ENCODE measurements at regions not wholly inside any gene's neighbourhood (a gene's known extent, or its start where the extent isn't known, plus 50 kb on each side); places are given as distances from the start of the nearest gene placed in this dataset.
A peak's percentile ranks its signal among the peaks of the same experiment; 100 is the strongest.
"Not testable (repeated sequence)": the region's sequence is repeated elsewhere in the genome, so short reads cannot be mapped to it uniquely, and the experiment has no call there.

DNA sequence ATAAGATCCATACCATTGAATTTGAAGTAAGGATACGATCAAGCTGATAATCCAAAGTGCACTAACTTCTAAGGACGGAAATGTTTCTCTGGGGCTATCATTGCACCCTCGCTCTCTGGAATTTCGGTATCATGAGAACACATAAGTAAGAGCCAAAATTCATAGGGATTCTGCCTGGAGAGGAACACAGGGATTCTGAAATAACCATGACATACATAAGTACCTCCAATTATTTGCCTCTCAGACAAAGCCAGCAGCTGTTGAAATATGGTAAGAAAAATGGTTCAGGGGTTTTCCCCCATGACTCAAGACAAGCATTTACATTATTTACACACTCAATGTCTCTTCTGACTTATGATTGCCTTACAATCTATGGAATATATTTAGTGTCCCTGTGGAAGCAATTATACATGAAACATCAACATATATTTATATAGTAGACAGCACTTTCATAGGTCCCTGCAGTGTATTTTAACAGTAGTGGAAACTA, 1123.6 kb upstream of the SEL1L start:
- no peak for DNase-seq
- TF ChIP-seq POLR2A (IDR thresholded peaks at IDR 0.05; ENCODE audit: low read length) (no peak), GATA1 (IDR thresholded peaks at IDR 0.05; ENCODE audit: low read depth, low read length) (no peak)

DNA sequence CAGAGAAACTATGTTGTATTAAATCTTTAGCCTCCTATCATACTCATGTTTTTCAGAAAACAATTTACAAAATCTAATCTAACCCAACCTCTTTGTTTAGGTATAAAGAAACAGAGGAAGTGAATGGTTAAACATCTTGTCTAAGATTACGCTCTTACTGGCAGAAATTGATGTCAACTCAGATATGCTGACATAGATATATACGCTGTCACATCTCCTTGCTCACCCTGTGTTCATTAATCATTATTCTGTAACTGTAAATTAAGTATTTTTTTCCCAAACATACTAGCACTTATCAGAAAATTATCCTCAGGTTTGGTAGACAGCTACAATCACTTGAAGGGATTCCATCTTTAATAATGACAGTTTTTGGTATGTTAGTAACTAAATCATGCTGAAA, 1127.6 kb upstream of the SEL1L start:
- TF ChIP-seq POLR2A (IDR thresholded peaks at IDR 0.05; ENCODE audit: low read length) (no peak), GATA1 (IDR thresholded peaks at IDR 0.05; ENCODE audit: low read depth, low read length) (no peak)
- no peak for DNase-seq

DNA sequence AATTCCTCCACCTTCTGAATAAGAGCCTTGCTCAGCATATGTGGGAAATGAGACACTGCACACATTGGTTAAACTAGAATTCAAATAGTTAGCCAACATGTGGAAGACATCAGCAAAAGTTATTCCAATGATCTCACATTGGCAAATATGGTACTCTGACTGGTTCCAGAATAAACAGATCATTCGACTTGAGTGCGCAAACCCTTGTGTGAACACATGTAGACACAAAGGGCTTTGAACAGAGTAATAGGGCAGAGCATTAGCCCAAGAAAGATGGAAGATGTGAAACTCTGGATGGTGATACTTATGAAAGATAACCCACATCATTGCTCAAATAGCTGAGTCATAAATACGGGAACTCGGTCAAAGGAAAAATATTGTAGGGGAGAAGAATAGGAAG, 1133.4 kb upstream of the SEL1L start:
- no peak for TF ChIP-seq POLR2A (IDR thresholded peaks at IDR 0.05; ENCODE audit: low read length)
- no peak for TF ChIP-seq GATA1 (IDR thresholded peaks at IDR 0.05; ENCODE audit: low read depth, low read length)
- DNase-seq, result no peak

DNA sequence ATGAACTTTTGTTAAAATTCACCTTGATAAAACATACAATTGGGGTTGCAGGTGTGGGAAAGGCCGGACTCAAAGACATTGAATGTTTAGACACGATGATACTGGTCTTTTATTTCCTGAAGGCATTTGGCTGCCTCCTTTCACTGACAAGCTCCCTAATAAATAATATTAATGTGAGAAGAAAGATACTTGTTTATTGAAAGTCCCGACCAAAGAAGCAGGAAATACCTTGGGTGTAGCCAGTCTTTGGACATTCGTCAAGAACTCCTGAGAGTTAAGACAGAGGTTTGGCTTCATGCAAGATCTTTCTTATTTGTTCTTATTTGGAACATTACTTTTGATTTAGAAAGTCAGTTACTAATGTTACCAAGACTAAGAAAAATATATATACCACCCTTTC, 1133.8 kb upstream of the SEL1L start:
- TF ChIP-seq GATA1 (IDR thresholded peaks at IDR 0.05; ENCODE audit: low read depth, low read length), result no peak
- DNase-seq, result no peak

DNA sequence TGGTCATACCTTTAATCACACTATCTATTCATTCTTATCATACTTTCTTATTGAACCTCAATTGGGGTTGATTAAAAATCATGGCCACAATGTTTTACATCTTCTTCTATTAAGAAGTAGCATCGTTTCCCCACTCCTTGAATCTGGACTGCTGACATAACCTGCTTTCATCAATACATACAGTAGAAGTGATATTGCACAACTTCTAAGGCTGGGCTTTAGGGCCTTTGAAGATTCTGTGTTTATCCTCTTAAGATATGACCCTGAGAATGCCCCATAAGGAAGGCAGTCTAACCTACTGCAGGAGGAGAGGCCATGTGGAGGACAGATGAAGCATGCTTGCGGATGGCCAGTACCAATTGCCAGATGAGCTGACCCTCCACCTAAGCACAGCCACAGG, 1142.8 kb upstream of the SEL1L start:
- TF ChIP-seq GATA1 (IDR thresholded peaks at IDR 0.05; ENCODE audit: low read depth, low read length), result no peak
- no peak for TF ChIP-seq POLR2A (IDR thresholded peaks at IDR 0.05; ENCODE audit: low read length)
- no peak for DNase-seq

DNA sequence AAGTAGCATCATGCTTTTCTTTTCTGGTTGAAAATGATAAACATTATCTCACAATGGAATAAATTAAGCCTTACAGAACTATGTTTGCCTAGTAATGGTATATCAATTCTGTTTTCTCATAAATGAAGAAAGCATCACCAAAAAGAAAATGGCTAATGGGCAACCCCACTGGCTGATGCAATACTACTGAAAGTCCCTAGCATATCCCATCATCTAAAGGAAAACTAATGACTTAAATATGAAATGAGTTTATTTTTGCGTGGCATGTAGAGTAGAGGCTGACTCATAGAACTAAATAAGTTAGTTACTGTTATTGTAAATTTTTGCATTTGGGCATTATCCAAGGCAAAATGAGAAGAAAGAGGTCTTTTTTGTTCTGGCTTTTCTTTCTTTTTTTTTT, 1156.3 kb upstream of the SEL1L start:
- peak in 1 of 2 experiments; percentile 41 for DNase-seq
- TF ChIP-seq GATA1 (IDR thresholded peaks at IDR 0.05; ENCODE audit: low read depth, low read length) (no peak), POLR2A (IDR thresholded peaks at IDR 0.05; ENCODE audit: low read length) (no peak)

DNA sequence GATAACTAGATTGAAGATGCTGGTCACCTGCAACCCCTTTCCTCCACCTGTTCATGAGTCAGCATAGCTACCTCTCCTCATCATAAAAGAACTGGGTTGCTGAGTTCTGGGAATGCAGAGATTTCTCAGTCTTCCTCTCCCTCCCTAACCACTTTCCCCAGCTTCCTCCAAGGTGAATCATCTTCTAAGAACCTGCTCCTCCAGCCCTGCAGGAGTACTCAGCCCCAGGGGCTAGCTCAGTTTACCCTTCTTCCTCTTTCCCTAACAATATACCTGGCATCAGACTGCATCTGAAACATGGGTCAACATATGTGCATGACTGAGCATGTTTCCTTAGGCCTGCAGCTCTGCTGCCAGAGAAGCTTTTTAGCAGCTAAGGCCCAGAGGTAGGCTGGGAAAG, 1157.5 kb upstream of the SEL1L start:
- DNase-seq, result not testable (repeated sequence)

DNA sequence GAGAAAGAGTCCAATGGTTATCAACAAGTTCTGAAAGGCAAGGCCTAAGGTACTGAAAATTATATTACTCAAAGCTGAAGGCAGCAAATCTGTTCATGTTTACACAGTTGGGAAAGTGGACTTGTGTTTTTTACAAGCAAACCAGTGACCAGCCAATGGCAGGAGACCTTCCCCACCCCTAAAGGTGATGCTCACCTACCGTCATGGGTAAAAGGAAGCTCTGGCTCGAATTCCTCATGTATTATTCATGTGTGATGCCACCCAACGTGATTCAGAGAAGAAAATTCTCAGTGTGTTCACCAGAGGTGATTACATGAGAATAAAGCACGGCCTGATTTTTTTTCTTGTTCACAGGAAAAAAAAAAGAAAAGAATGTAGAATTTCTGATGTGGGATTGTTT, 1161.2 kb upstream of the SEL1L start:
- DNase-seq, result no peak
- TF ChIP-seq POLR2A (IDR thresholded peaks at IDR 0.05; ENCODE audit: low read length) (no peak), GATA1 (IDR thresholded peaks at IDR 0.05; ENCODE audit: low read depth, low read length) (no peak)

DNA sequence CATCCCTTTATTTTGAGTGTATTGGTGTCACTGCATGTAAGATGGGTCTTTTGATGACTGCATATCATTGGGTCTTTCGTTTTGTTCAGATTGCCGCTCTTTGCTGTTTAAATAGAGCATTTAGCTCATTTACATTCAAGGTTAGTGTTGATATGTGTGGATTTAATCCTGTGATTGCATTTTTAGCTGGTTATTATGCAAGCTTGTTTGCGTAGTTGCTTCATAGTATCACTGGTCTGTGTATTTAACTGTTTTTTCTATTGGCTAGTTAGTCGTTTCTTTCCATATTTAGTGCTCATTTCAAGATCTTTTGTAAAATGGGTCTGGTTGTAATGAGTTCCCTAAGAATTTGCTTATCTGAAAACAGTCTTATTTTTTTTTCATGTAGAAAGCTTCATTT, 1170.6 kb upstream of the SEL1L start:
- DNase-seq, result no peak

DNA sequence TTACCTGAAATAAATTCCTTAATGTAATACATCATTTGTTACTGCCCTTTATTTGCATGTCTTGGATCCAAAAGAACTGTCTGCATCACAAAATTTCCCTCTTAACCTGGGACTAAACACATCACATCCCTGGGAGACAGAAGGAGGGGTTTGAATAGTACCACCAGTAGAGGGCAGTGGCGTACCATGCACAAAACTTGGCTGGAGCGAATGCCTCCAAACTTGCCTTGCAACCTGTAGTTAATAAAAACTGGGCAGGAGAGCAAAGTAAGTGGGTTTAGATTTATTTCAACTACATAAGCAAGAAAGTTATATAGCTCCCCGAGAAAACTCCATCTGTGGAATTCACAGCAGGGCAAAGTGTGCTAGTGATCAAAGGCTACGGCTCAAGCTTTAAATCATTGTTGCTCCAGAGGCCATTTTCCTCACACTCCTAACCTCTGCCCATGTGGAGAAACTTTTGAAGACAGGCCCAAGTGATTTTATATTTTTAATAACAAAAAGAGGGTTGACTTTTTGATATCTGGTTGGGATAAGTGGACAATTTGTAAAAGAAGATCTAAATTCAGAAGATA, 1176.7 kb upstream of the SEL1L start:
- DNase-seq, result peak; percentile 47 to 71
- no peak for TF ChIP-seq GATA1 (IDR thresholded peaks at IDR 0.05; ENCODE audit: low read depth, low read length)
- no peak for TF ChIP-seq POLR2A (IDR thresholded peaks at IDR 0.05; ENCODE audit: low read length)

More for the DNA sequence above, 1170.6 kb upstream of the SEL1L start:
- TF ChIP-seq GATA1 (IDR thresholded peaks at IDR 0.05; ENCODE audit: low read depth, low read length), result no peak
- no peak for TF ChIP-seq POLR2A (IDR thresholded peaks at IDR 0.05; ENCODE audit: low read length)

DNA sequence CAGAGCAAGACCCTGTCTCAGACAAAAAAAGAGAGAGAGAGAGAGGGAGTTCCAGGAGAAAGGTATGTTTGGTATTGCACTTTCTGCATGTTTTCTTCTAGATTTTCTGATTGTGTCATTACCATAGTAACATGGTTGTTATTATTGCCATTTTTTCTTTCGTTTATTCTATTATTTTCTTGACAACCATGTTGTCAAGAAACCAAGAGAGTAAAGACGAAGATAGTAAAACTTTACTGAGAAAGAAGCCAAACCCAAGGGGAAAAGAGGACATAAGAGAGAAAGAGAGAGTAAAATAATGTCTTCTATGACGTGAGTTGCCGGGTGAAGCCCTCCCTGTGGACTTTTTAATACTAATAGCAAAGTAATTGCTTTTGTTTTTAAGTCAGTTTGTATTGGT, 1186.0 kb upstream of the SEL1L start:
- no peak for TF ChIP-seq POLR2A (IDR thresholded peaks at IDR 0.05; ENCODE audit: low read length)
- no peak for TF ChIP-seq GATA1 (IDR thresholded peaks at IDR 0.05; ENCODE audit: low read depth, low read length)
- DNase-seq, result no peak

DNA sequence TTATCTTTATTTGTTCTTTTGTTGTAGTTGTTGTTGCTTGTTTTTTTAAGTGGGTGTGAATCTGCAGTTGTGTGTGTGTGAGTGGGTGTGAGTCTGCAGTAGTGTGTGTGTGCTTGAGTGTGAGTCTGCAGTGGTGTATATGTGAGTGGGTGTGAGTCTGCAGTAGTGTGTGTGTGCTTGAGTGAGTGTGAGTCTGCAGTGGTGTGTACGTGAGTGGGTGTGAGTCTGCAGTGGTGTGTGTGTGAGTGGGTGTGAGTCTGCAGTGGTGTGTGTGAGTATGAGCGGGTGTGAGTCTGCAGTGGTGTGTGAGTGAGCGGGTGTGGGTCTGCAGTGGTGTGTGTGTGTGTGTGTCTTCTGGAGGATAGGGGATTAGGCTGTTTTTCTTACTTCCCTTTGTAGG, 1186.8 kb upstream of the SEL1L start:
- DNase-seq, result no peak
- TF ChIP-seq POLR2A (IDR thresholded peaks at IDR 0.05; ENCODE audit: low read length), result no peak
- no peak for TF ChIP-seq GATA1 (IDR thresholded peaks at IDR 0.05; ENCODE audit: low read depth, low read length)

DNA sequence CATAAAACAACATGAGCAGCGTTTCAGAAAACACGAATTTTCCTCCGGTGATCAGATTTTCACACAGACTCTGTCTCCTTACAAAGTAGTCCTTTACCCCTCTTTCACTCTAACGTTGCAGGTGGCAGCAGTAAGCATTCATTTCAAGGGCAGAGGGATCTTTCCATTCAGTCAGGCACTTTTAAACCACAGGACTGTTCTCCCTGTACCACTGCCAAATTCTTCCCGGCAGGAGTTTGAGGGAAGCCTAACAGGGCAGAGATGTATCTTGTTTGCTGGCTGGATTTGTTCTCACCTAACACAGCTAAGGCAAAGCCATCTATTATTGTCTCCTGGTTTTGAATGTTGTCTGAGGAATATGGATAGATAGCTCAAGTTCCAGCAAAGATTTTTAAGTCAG, 1187.3 kb upstream of the SEL1L start:
- TF ChIP-seq POLR2A (IDR thresholded peaks at IDR 0.05; ENCODE audit: low read length) (no peak), GATA1 (IDR thresholded peaks at IDR 0.05; ENCODE audit: low read depth, low read length) (no peak)
- no peak for DNase-seq

DNA sequence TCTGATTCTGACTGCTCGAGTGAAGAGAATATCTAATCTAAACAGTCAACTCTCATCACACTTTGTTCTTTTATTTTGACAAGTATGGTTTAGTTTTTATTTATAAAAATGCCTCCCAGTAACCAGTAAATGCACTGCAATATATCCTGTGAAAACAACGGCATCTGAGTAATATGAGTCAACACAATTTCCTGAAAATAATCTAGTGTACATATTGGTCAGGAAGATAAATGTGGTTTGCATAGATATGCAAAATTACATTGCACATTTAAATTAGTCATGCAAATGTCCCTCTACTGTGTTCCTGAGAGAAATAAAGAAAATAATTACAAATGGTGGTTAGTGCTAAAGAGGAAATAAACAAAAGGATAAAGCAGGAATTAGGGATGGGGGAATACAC, 1190.7 kb upstream of the SEL1L start:
- TF ChIP-seq GATA1 (IDR thresholded peaks at IDR 0.05; ENCODE audit: low read depth, low read length) (no peak), POLR2A (IDR thresholded peaks at IDR 0.05; ENCODE audit: low read length) (no peak)
- no peak for DNase-seq

DNA sequence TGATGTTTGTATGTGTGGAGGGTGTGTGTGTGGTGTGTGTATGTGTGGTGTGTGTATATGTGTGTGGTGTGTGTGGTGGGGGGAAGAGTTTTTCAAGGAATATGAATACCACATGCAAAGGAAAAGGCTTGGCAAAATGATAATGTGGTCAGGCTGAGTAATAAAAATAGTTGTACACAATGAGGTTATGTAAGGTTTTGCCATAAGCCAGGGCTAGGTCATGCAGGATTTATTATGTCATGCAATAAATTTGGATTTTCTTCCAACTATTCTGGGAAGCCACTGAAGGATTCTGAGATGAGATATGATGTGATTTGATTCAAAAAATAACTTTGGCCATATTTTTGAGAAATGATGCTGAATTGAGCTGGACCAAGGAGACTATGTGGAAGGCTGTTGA, 1191.6 kb upstream of the SEL1L start:
- TF ChIP-seq GATA1 (IDR thresholded peaks at IDR 0.05; ENCODE audit: low read depth, low read length) (no peak), POLR2A (IDR thresholded peaks at IDR 0.05; ENCODE audit: low read length) (no peak)
- DNase-seq, result no peak

DNA sequence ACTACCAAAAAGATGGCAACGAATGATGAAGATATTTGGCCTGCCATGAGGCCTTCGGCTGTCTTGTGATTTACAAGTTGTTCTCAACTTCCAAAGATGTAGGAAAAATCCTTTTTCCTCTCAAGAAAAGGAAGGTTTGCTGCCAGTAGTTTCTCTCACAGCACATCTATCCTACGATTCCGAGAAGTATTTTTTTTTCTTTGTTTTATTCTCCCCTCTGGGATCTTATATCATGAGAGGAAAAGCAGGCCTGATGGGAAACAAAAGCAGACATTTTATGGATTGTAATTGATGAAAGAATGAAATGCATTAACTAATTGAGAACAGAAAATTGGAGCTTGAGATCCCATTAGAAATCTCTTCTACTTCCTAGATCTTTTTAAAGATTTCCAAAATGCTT, 1197.9 kb upstream of the SEL1L start:
- no peak for DNase-seq
- TF ChIP-seq GATA1 (IDR thresholded peaks at IDR 0.05; ENCODE audit: low read depth, low read length) (no peak), POLR2A (IDR thresholded peaks at IDR 0.05; ENCODE audit: low read length) (no peak)

Data from erythroblast (primary cell).